M059J (cell line): ENCODE measurements at regions not wholly inside any gene's neighbourhood (a gene's known extent, or its start where the extent isn't known, plus 50 kb on each side); places are given as distances from the start of the nearest gene placed in this dataset.

Experiments
- DNase-seq: peaks from one replicate; pipeline ENCODE4 v3.0.0-alpha.2; 2012; ENCODE audit warnings: low read depth

- peak; percentile 6 for DNase-seq
These were observed 672.9 kb upstream of the GRAMD2B start for GRCh38 chr5:125750147-125750860.

GRCh38 chr5:125750861-125751186, 672.4 kb upstream of the GRAMD2B start:
- DNase-seq: no peak

GRCh38 chr5:125756456-125756855, 666.8 kb upstream of the GRAMD2B start:
- DNase-seq: no peak

GRCh38 chr5:125766706-125767105, 656.5 kb upstream of the GRAMD2B start:
- no peak for DNase-seq

GRCh38 chr5:125775896-125776295, 647.3 kb upstream of the GRAMD2B start:
- no peak for DNase-seq

GRCh38 chr5:125776656-125777139, 646.5 kb upstream of the GRAMD2B start:
- no peak for DNase-seq

- DNase-seq: no peak
These were observed 644.4 kb upstream of the GRAMD2B start for GRCh38 chr5:125778791-125779190.

- DNase-seq: no peak
These were observed 637.8 kb upstream of the GRAMD2B start for GRCh38 chr5:125785407-125785806.

- DNase-seq: peak; percentile 12
These were observed 637.2 kb upstream of the GRAMD2B start for GRCh38 chr5:125786021-125786420.

GRCh38 chr5:125793470-125793869, 629.7 kb upstream of the GRAMD2B start:
- DNase-seq: no peak

GRCh38 chr5:125794922-125795321, 628.3 kb upstream of the GRAMD2B start:
- DNase-seq: no peak

GRCh38 chr5:125798307-125798706, 624.9 kb upstream of the GRAMD2B start:
- DNase-seq: peak; percentile 46

- no peak for DNase-seq
These were observed 610.6 kb upstream of the GRAMD2B start for GRCh38 chr5:125812651-125813050.

- no peak for DNase-seq
These were observed 609.8 kb upstream of the GRAMD2B start for GRCh38 chr5:125813221-125813974.

- DNase-seq: no peak
These were observed 609.1 kb upstream of the GRAMD2B start for GRCh38 chr5:125814119-125814518.

- DNase-seq: peak; percentile 77
These were observed 599.6 kb upstream of the GRAMD2B start for GRCh38 chr5:125823572-125823971.

GRCh38 chr5:125826214-125826613, 597.0 kb upstream of the GRAMD2B start:
- DNase-seq: no peak

- DNase-seq: no peak
These were observed 593.9 kb upstream of the GRAMD2B start for GRCh38 chr5:125829349-125829748.

- DNase-seq: no peak
These were observed 589.8 kb upstream of the GRAMD2B start for GRCh38 chr5:125833398-125833797.

- no peak for DNase-seq
These were observed 588.6 kb upstream of the GRAMD2B start for GRCh38 chr5:125834438-125835115.

GRCh38 chr5:125835293-125836172, 587.7 kb upstream of the GRAMD2B start:
- no peak for DNase-seq

- DNase-seq: no peak
These were observed 587.0 kb upstream of the GRAMD2B start for GRCh38 chr5:125836256-125836655.
